ENCODE measurements at regions not wholly inside any gene's neighbourhood (a gene's known extent, or its start where the extent isn't known, plus 50 kb on each side); places are given as distances from the start of the nearest gene placed in this dataset.

DNA sequence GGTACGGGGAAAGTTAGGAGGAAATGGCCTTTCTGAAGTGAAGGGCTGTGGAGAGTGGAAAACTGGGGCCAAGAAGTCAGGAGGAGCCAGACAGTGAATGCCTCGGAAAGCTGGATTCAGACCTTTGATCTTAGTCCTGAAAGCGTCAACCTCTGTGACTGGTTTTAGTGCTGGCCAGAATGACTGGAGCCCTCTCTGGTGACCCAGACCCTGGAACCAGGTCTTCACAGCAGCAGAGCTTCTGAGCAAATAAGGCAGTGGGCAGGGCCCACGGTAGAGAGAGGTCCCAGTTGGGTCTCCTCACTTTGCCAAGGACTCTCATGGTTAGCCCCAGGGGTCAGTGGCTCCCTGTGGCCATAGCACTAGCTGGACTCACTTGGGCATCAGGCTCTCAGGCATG, 157.7 kb upstream of the EEPD1 start:
- Histone ChIP-seq H2AFZ (ENCODE audit: low read depth, low read length) (no peak overlapping the region), H3K79me2 (ENCODE audit: control insufficient read depth, insufficient read depth, low read length) (no peaks in the 10 kb centered on the region), H3K4me3 (replicated peaks in 1 of 3; ENCODE audit: insufficient read depth in 1 of 3, low read depth in 1 of 3, low read length in 3 of 3) (no peak overlapping the region), H3K4me2 (ENCODE audit: insufficient read depth, low read length) (no peak overlapping the region), H4K20me1 (replicated peaks; ENCODE audit: control insufficient read depth, extremely low read depth, insufficient read depth, low read length) (no peaks in the 10 kb centered on the region), H3K27ac (ENCODE audit: insufficient read depth, low read depth, low read length) (no peak overlapping the region), H3K9ac (replicated peaks; ENCODE audit: extremely low read depth, insufficient read depth, low read length) (no peak overlapping the region), H3K27me3 (ENCODE audit: control insufficient read depth in 2 of 2, insufficient read depth in 2 of 2, low read length in 2 of 2) (no peaks in the 10 kb centered on the region), H3K36me3 (ENCODE audit: control insufficient read depth in 2 of 2, extremely low read depth in 1 of 2, insufficient read depth in 2 of 2, low read length in 2 of 2) (no peaks in the 10 kb centered on the region), H3K9me1 (replicated peaks; ENCODE audit: control insufficient read depth, extremely low read depth, insufficient read depth, low read length) (no peaks in the 10 kb centered on the region), H3K9me3 (replicated peaks; ENCODE audit: control insufficient read depth, insufficient read depth, low read length) (no peaks in the 10 kb centered on the region), H3K4me1 (ENCODE audit: control insufficient read depth, extremely low read depth, insufficient read depth, low read length) (no peaks in the 10 kb centered on the region)
- dilution Hi-C loops (cut with MboI; ENCODE audit: extremely low pct_ligation_motif_present, low sequenced_read_pairs), result no loop called here
- POLR2A ChIA-PET, result no interaction called here
- TF ChIP-seq POLR2AphosphoS5 (IDR thresholded peaks at IDR 0.05; ENCODE audit: insufficient read depth, low read depth, low read length) (no peak), GATA2 (IDR thresholded peaks at IDR 0.05; ENCODE audit: insufficient read depth, insufficient read length, low read depth, low read length) (no peak), EZH2 (IDR thresholded peaks at IDR 0.05; ENCODE audit: borderline replicate concordance, low read depth, low read length, severe bottlenecking) (no peak), JUN (IDR thresholded peaks at IDR 0.05; ENCODE audit: borderline replicate concordance, insufficient read depth, insufficient read length, low read depth) (no peak), FOS (IDR thresholded peaks at IDR 0.05; ENCODE audit: borderline replicate concordance, insufficient read depth, low read length) (no peak), POLR2A (IDR thresholded peaks at IDR 0.05; ENCODE audit: low read depth, low read length) (no peak), MYC (IDR thresholded peaks at IDR 0.05; ENCODE audit: low read depth, low read length) (no peak)
- TF ChIP-seq, protein P1, sequence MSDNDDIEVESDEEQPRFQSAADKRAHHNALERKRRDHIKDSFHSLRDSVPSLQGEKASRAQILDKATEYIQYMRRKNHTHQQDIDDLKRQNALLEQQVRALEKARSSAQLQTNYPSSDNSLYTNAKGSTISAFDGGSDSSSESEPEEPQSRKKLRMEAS (IDR thresholded peaks at IDR 0.05; ENCODE audit: insufficient read depth, insufficient read length), result no peak
- TF ChIP-seq, protein P2, sequence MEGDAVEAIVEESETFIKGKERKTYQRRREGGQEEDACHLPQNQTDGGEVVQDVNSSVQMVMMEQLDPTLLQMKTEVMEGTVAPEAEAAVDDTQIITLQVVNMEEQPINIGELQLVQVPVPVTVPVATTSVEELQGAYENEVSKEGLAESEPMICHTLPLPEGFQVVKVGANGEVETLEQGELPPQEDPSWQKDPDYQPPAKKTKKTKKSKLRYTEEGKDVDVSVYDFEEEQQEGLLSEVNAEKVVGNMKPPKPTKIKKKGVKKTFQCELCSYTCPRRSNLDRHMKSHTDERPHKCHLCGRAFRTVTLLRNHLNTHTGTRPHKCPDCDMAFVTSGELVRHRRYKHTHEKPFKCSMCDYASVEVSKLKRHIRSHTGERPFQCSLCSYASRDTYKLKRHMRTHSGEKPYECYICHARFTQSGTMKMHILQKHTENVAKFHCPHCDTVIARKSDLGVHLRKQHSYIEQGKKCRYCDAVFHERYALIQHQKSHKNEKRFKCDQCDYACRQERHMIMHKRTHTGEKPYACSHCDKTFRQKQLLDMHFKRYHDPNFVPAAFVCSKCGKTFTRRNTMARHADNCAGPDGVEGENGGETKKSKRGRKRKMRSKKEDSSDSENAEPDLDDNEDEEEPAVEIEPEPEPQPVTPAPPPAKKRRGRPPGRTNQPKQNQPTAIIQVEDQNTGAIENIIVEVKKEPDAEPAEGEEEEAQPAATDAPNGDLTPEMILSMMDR (IDR thresholded peaks at IDR 0.05; ENCODE audit: extremely low read depth in 1 of 2, insufficient read depth in 1 of 2, low read depth in 1 of 2, low read length in 2 of 2), result no peak
- intact Hi-C loops (cut with micrococcal nuclease), result no loop called here
- BruUV-seq (replicated peaks), result no TSS peak
- no peak for DNase-seq (ENCODE audit: low read depth, low spot score)
- CTCF ChIA-PET, result no interaction called here
- FAIRE-seq, result no peak

Data from endothelial cell of umbilical vein (primary cell).